ENCODE measurements at regions not wholly inside any gene's neighbourhood (a gene's known extent, or its start where the extent isn't known, plus 50 kb on each side); places are given as distances from the start of the nearest gene placed in this dataset.

- Histone ChIP-seq H3K36me3 (no peaks in the 10 kb centered on the region), H3K9me3 (no peaks in the 10 kb centered on the region), H3K4me1 (no peaks in the 10 kb centered on the region), H3K4me3 (ENCODE audit: low read depth, low read length) (no peak overlapping the region), H3K27me3 (no peaks in the 10 kb centered on the region)
- TF ChIP-seq CTCF (IDR thresholded peaks at IDR 0.05; ENCODE audit: low read depth, low read length): no peak
- no peak for DNase-seq
Observed at GRCh38 chr9:28934111-28934510, 1360.8 kb upstream of the C9orf72 start.

GRCh38 chr9:28938981-28939380 lies 1365.7 kb upstream of the C9orf72 start:
- DNase-seq: no peak
- TF ChIP-seq CTCF (IDR thresholded peaks at IDR 0.05; ENCODE audit: low read depth, low read length): no peak
- Histone ChIP-seq H3K9me3 (no peaks in the 10 kb centered on the region), H3K4me1 (no peaks in the 10 kb centered on the region), H3K27me3 (no peaks in the 10 kb centered on the region), H3K4me3 (ENCODE audit: low read depth, low read length) (no peak overlapping the region), H3K36me3 (no peaks in the 10 kb centered on the region)

GRCh38 chr9:28941856-28942255 lies 1368.6 kb upstream of the C9orf72 start:
- H3K27me3 ChIP-seq: no peaks in the 10 kb centered on the region
- TF ChIP-seq CTCF (IDR thresholded peaks at IDR 0.05; ENCODE audit: low read depth, low read length): no peak
- H3K36me3 ChIP-seq: no peaks in the 10 kb centered on the region
- no peak for DNase-seq
- H3K4me3 ChIP-seq (ENCODE audit: low read depth, low read length): no peak overlapping the region
- H3K4me1 ChIP-seq: no peaks in the 10 kb centered on the region
- H3K9me3 ChIP-seq: no peaks in the 10 kb centered on the region

- no peak overlapping the region for H3K4me3 ChIP-seq (ENCODE audit: low read depth, low read length)
- no peaks in the 10 kb centered on the region for H3K9me3 ChIP-seq
- TF ChIP-seq CTCF (IDR thresholded peaks at IDR 0.05; ENCODE audit: low read depth, low read length): no peak
- no peaks in the 10 kb centered on the region for H3K4me1 ChIP-seq
- H3K27me3 ChIP-seq: no peaks in the 10 kb centered on the region
- no peak for DNase-seq
- no peaks in the 10 kb centered on the region for H3K36me3 ChIP-seq
Observed at GRCh38 chr9:28942941-28943340, 1369.7 kb upstream of the C9orf72 start.

- H3K27me3 ChIP-seq: no peaks in the 10 kb centered on the region
- H3K4me1 ChIP-seq: no peaks in the 10 kb centered on the region
- H3K9me3 ChIP-seq: no peaks in the 10 kb centered on the region
- DNase-seq: no peak
- no peak for TF ChIP-seq CTCF (IDR thresholded peaks at IDR 0.05; ENCODE audit: low read depth, low read length)
- no peak overlapping the region for H3K4me3 ChIP-seq (ENCODE audit: low read depth, low read length)
- H3K36me3 ChIP-seq: no peaks in the 10 kb centered on the region
Observed at GRCh38 chr9:28946648-28947047, 1373.4 kb upstream of the C9orf72 start.

GRCh38 chr9:28951945-28952344 lies 1378.7 kb upstream of the C9orf72 start:
- peak; percentile 69 for TF ChIP-seq CTCF (IDR thresholded peaks at IDR 0.05; ENCODE audit: low read depth, low read length)
- H3K36me3 ChIP-seq: no peaks in the 10 kb centered on the region
- peak; percentile 41 for DNase-seq

More at GRCh38 chr9:28951945-28952344, 1378.7 kb upstream of the C9orf72 start:
- Histone ChIP-seq H3K4me3 (ENCODE audit: low read depth, low read length) (no peak overlapping the region), H3K4me1 (no peaks in the 10 kb centered on the region; the same call in 1 of the 2 replicates), H3K9me3 (no peaks in the 10 kb centered on the region), H3K27me3 (no peaks in the 10 kb centered on the region)
